AG10803 (cell line): ENCODE measurements at regions not wholly inside any gene's neighbourhood (a gene's known extent, or its start where the extent isn't known, plus 50 kb on each side); places are given as distances from the start of the nearest gene placed in this dataset.

Experiments used
- DNase-seq: peaks from one replicate; pipeline ENCODE4 v3.0.0; 2010; ENCODE audit warnings: low read depth
- H3K4me3 ChIP-seq: 2 replicates; pipeline ENCODE4 v1.5.1; 2011; ENCODE audit warnings: mild to moderate bottlenecking, low read length, control low read depth
- TF ChIP-seq, protein P1 (sequence below): conservative IDR thresholded peaks from 2 replicates; pipeline ENCODE4 v1.5.1; 2011; ENCODE audit warnings: mild to moderate bottlenecking, low read length, control low read depth, inconsistent platforms

GRCh38 chr11:62062223-62062861 lies 61.5 kb upstream of the INCENP start:
- no peak overlapping the region for H3K4me3 ChIP-seq
- TF ChIP-seq, protein P1, sequence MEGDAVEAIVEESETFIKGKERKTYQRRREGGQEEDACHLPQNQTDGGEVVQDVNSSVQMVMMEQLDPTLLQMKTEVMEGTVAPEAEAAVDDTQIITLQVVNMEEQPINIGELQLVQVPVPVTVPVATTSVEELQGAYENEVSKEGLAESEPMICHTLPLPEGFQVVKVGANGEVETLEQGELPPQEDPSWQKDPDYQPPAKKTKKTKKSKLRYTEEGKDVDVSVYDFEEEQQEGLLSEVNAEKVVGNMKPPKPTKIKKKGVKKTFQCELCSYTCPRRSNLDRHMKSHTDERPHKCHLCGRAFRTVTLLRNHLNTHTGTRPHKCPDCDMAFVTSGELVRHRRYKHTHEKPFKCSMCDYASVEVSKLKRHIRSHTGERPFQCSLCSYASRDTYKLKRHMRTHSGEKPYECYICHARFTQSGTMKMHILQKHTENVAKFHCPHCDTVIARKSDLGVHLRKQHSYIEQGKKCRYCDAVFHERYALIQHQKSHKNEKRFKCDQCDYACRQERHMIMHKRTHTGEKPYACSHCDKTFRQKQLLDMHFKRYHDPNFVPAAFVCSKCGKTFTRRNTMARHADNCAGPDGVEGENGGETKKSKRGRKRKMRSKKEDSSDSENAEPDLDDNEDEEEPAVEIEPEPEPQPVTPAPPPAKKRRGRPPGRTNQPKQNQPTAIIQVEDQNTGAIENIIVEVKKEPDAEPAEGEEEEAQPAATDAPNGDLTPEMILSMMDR = no peak

GRCh38 chr11:62061356-62062222 lies 62.2 kb upstream of the INCENP start:
- TF ChIP-seq, protein P1 = no peak
- no peak for DNase-seq
- no peak overlapping the region for H3K4me3 ChIP-seq

More at GRCh38 chr11:62062223-62062861, 61.5 kb upstream of the INCENP start:
- DNase-seq = no peak

DNA sequence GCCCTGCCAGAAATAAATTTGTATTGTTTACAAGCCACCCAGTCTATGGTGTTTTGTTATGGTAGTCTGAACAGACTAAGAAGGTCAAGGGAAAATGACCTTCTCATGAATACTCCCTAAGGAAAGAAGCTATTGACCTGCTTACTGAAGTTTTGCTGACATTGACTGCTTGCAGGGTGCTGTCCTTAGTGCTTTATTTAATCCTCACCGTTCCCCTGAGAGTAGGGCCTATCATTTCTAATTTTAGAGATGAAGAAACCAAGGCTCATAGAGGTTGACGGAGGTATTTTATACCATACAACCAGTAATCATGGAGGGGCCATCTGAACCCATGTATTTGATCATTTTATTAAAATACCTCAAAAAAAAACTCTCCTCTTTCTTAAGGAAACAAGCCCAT lies 66.7 kb upstream of the INCENP start:
- TF ChIP-seq, protein P1 = no peak

DNA sequence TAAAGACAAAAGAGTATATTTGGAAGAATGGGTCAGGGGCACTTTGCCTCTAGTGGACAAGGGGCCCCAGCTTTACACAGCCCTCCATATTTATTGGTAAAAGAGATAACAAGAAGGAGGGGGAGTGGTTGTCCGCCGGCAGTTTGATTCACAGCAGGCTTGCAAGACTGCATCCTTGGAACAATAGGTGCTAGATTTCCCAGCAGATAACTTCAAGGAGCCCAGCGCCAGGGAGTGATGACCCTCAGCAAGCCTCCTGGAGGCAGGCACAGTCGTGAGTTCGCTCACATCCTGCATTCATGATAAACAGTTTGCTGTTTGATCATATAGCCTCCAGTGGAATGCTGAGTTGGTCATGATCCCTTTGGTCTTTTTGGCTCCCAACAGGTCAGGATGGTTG lies 67.8 kb upstream of the INCENP start:
- H3K4me3 ChIP-seq = no peak overlapping the region
- no peak for DNase-seq
- TF ChIP-seq, protein P1 = no peak

More for the DNA sequence above, 66.7 kb upstream of the INCENP start:
- no peak for DNase-seq
- no peak overlapping the region for H3K4me3 ChIP-seq

- DNase-seq = peak; percentile 59
- no peak overlapping the region for H3K4me3 ChIP-seq
These were observed 69.2 kb upstream of the INCENP start for GRCh38 chr11:62054484-62055121.

GRCh38 chr11:62054081-62054480 lies 69.7 kb upstream of the INCENP start:
- DNase-seq = no peak
- no peak overlapping the region for H3K4me3 ChIP-seq
- TF ChIP-seq, protein P1 = no peak

More at GRCh38 chr11:62054484-62055121, 69.2 kb upstream of the INCENP start:
- TF ChIP-seq, protein P1 = peak; percentile 52
